SK-N-SH treated with all-trans-retinoic acid at 6 μM for 48 hours (cell line): ENCODE measurements at regions not wholly inside any gene's neighbourhood (a gene's known extent, or its start where the extent isn't known, plus 50 kb on each side); places are given as distances from the start of the nearest gene placed in this dataset.
A peak's percentile ranks its signal among the peaks of the same experiment; 100 is the strongest.

ENCODE experiments used
- ATAC-seq: fragments of 200-7000 bp; cut with Tn5 transposase; 3 replicates; pipeline ENCODE4 v1.9.1; 2020; ENCODE audit warnings: mild to moderate bottlenecking, moderate library complexity
- ARNTL ChIP-seq: fragments of 450-650 bp; formaldehyde crosslinking; IDR thresholded peaks from 2 replicates; pipeline ENCODE4 v1.5.0; 2020; ENCODE audit warnings: low read depth, mild to moderate bottlenecking, moderate library complexity, borderline replicate concordance
- BACH2 ChIP-seq: fragments of 250-450 bp; sonication (Bioruptor Pico); IDR thresholded peaks from 2 replicates; pipeline ENCODE4 v1.9.0; 2021; ENCODE audit warnings: mild to moderate bottlenecking, borderline replicate concordance
- CSDC2 ChIP-seq: fragments of 250-450 bp; sonication (Bioruptor Pico); IDR thresholded peaks from 2 replicates; pipeline ENCODE4 v1.5.0; 2020; ENCODE audit warnings: mild to moderate bottlenecking, moderate library complexity
- ESRRG ChIP-seq: fragments of 250-450 bp; sonication (Bioruptor Pico); IDR thresholded peaks from 2 replicates; pipeline ENCODE4 v1.6.1; 2021; ENCODE audit warnings: mild to moderate bottlenecking
- GLIS3 ChIP-seq: fragments of 250-450 bp; sonication (Bioruptor Pico); IDR thresholded peaks from 2 replicates; pipeline ENCODE4 v1.5.0; 2020; ENCODE audit warnings: mild to moderate bottlenecking, moderate library complexity
- ISL1 ChIP-seq: fragments of 250-450 bp; sonication (Bioruptor Pico); IDR thresholded peaks from 2 replicates; pipeline ENCODE4 v2.1.2; 2022; ENCODE audit warnings: mild to moderate bottlenecking, moderate library complexity
- OSR1 ChIP-seq: fragments of 250-450 bp; sonication (Bioruptor Pico); IDR thresholded peaks from 2 replicates; pipeline ENCODE4 v1.8.0; 2022; ENCODE audit warnings: moderate library complexity, mild to moderate bottlenecking, inconsistent platforms
- PPARA ChIP-seq: fragments of 250-450 bp; sonication (Bioruptor Pico); IDR thresholded peaks from 2 replicates; pipeline ENCODE4 v1.5.0; 2020; ENCODE audit warnings: mild to moderate bottlenecking, borderline replicate concordance
- RARB ChIP-seq: fragments of 250-450 bp; sonication (Bioruptor Pico); IDR thresholded peaks from 2 replicates; pipeline ENCODE4 v1.8.0; 2021; ENCODE audit warnings: mild to moderate bottlenecking, moderate library complexity
- TCF4 ChIP-seq: fragments of 250-450 bp; sonication (Bioruptor Pico); IDR thresholded peaks from 2 replicates; pipeline ENCODE4 v1.8.0; 2021; ENCODE audit warnings: mild to moderate bottlenecking, moderate library complexity, borderline replicate concordance
- TOX ChIP-seq: fragments of 250-450 bp; sonication (Bioruptor Pico); IDR thresholded peaks from 2 replicates; pipeline ENCODE4 v1.8.0; 2021; ENCODE audit warnings: mild to moderate bottlenecking, moderate library complexity, borderline replicate concordance
- ZC3H10 ChIP-seq: fragments of 250-450 bp; sonication (Bioruptor Pico); IDR thresholded peaks from 2 replicates; pipeline ENCODE4 v1.5.1; 2021; ENCODE audit warnings: mild to moderate bottlenecking, moderate library complexity
- ZFP3 ChIP-seq: fragments of 250-450 bp; sonication (Bioruptor Pico); IDR thresholded peaks from 2 replicates; pipeline ENCODE4 v1.5.0; 2020; ENCODE audit warnings: mild to moderate bottlenecking, moderate library complexity
- ZFP30 ChIP-seq: fragments of 450-650 bp; formaldehyde crosslinking; IDR thresholded peaks from 2 replicates; pipeline ENCODE4 v1.5.0; 2022; ENCODE audit warnings: mild to moderate bottlenecking, moderate library complexity
- ZNF565 ChIP-seq: fragments of 450-650 bp; formaldehyde crosslinking; conservative IDR thresholded peaks from 2 replicates; pipeline ENCODE4 v1.5.0; 2020; ENCODE audit warnings: low read depth, mild to moderate bottlenecking, moderate library complexity
- ZNF8 ChIP-seq: fragments of 450-650 bp; formaldehyde crosslinking; IDR thresholded peaks from 2 replicates; pipeline ENCODE4 v1.5.0; 2020; ENCODE audit warnings: mild to moderate bottlenecking, moderate library complexity
- TF ChIP-seq, protein P1 (sequence below): fragments of 250-450 bp; sonication (Bioruptor Pico); IDR thresholded peaks from 2 replicates; pipeline ENCODE4 v1.8.0; 2020; ENCODE audit warnings: mild to moderate bottlenecking, moderate library complexity, borderline replicate concordance
- TF ChIP-seq, protein P2 (sequence below): fragments of 250-450 bp; sonication (Bioruptor Pico); IDR thresholded peaks from 2 replicates; pipeline ENCODE4 v1.5.1; 2020; ENCODE audit warnings: low read depth, mild to moderate bottlenecking, moderate library complexity
- TF ChIP-seq, protein P3 (sequence below): fragments of 250-450 bp; sonication (Bioruptor Pico); IDR thresholded peaks from 2 replicates; pipeline ENCODE4 v1.5.1; 2021; ENCODE audit warnings: mild to moderate bottlenecking, moderate library complexity
- TF ChIP-seq, protein P4 (sequence below): fragments of 250-450 bp; sonication (Bioruptor Pico); IDR thresholded peaks from 2 replicates; pipeline ENCODE4 v1.8.0; 2021; ENCODE audit warnings: low read depth, mild to moderate bottlenecking, moderate library complexity, borderline replicate concordance
- TF ChIP-seq, protein P5 (sequence below): fragments of 250-450 bp; sonication (Bioruptor Pico); IDR thresholded peaks from 2 replicates; pipeline ENCODE4 v1.5.0; 2020; ENCODE audit warnings: mild to moderate bottlenecking, moderate library complexity

DNA sequence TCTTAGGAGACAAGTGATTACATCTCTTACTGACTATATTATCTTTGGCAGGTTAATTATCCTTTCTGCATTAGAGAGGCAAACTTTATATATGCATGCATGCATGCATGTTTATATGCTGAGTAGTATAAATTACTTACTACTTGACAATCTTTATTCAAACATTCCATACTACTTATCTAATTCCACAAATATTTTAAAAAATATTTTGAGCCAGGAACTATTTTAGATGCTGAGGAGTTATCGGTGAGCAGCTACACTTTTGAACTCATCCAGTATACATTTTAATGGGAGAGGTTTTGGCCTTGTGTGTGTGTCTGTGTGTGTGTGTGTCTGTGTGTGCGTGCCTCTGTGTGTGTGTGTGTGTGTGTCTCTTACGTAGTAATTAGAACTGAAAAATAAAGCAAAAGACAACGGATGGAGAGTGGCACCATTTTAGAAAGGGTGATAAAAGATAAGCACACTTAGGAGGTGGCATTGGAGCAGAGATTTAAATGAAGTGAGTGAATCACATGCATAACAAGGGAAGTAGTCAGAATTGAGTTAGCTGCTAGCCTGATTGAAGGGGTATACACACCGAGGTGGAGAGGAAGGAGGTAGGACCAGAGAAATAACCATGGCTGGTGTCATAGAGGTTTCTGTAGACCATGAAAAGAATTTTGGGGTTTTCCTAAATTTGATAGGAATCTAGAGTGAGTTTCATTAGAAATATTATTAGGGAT, 1488.4 kb downstream of the MRPL39 start:
- ATAC-seq, result peak; percentile 80

DNA sequence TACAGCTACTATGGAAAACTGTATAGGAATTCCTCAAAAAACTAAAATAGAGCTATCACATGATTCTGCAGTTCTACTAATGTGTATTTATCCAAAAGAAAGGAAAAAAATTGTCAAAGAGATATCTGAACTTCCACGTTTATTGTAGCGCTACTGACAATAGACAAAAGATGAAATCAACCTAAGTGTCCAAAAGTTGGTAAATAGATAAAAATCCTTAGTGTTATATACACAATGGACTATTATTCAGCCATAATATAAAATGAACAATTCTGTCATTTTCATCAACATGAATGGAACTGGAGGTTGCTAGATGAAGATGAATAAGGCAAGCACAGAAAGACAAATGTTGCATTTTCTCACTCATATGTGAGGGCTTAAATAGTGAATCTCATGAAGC, 1492.1 kb downstream of the MRPL39 start:
- no peak for ATAC-seq
- TF ChIP-seq ISL1 (CRISPR knock-in tag) (no peak), ARNTL (CRISPR knock-in tag) (no peak), ZFP3 (CRISPR knock-in tag) (no peak), ZNF565 (no peak), TOX (no peak), OSR1 (CRISPR knock-in tag) (no peak), ZC3H10 (no peak)
- TF ChIP-seq, protein P1, sequence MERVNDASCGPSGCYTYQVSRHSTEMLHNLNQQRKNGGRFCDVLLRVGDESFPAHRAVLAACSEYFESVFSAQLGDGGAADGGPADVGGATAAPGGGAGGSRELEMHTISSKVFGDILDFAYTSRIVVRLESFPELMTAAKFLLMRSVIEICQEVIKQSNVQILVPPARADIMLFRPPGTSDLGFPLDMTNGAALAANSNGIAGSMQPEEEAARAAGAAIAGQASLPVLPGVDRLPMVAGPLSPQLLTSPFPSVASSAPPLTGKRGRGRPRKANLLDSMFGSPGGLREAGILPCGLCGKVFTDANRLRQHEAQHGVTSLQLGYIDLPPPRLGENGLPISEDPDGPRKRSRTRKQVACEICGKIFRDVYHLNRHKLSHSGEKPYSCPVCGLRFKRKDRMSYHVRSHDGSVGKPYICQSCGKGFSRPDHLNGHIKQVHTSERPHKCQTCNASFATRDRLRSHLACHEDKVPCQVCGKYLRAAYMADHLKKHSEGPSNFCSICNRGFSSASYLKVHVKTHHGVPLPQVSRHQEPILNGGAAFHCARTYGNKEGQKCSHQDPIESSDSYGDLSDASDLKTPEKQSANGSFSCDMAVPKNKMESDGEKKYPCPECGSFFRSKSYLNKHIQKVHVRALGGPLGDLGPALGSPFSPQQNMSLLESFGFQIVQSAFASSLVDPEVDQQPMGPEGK (CRISPR knock-in tag), result no peak

More for the DNA sequence above, 1488.4 kb downstream of the MRPL39 start:
- TF ChIP-seq ARNTL (CRISPR knock-in tag) (no peak), CSDC2 (CRISPR knock-in tag) (0 out of 2 replicates have a peak, but pooled peaks have one; percentile 47), ISL1 (CRISPR knock-in tag) (peak; percentile 76)
- TF ChIP-seq, protein P2, sequence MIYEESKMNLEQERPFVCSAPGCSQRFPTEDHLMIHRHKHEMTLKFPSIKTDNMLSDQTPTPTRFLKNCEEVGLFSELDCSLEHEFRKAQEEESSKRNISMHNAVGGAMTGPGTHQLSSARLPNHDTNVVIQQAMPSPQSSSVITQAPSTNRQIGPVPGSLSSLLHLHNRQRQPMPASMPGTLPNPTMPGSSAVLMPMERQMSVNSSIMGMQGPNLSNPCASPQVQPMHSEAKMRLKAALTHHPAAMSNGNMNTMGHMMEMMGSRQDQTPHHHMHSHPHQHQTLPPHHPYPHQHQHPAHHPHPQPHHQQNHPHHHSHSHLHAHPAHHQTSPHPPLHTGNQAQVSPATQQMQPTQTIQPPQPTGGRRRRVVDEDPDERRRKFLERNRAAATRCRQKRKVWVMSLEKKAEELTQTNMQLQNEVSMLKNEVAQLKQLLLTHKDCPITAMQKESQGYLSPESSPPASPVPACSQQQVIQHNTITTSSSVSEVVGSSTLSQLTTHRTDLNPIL (CRISPR knock-in tag), result no peak

DNA sequence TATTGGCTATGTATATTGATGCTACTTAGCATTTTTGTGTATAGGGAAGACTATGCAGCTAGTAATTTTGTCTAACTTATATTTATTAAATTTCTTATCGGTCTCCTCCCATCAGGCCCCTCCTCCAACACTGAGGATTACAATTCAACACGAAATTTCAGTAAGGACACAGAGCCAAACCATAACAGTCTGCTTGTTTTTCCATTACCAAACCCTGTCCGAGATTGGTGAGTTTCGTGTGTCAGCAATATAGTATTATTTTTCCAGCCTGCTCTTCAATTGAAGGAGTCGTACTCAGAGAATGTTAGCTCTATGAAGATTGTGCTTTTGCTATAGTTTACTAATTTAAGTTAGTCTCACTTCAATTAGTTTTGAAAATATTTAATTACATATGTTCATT, 1495.3 kb downstream of the MRPL39 start:
- TF ChIP-seq PPARA (CRISPR knock-in tag) (no peak), GLIS3 (CRISPR knock-in tag) (no peak), TOX (no peak), TCF4 (CRISPR knock-in tag) (no peak), ZFP30 (CRISPR knock-in tag) (no peak), ZC3H10 (no peak), ZFP3 (CRISPR knock-in tag) (no peak), ARNTL (CRISPR knock-in tag) (no peak), ESRRG (CRISPR knock-in tag) (no peak), ZNF8 (no peak), ZNF565 (no peak), OSR1 (CRISPR knock-in tag) (no peak), BACH2 (CRISPR knock-in tag) (no peak), RARB (CRISPR knock-in tag) (no peak), CSDC2 (CRISPR knock-in tag) (no peak)
- TF ChIP-seq, protein P3, sequence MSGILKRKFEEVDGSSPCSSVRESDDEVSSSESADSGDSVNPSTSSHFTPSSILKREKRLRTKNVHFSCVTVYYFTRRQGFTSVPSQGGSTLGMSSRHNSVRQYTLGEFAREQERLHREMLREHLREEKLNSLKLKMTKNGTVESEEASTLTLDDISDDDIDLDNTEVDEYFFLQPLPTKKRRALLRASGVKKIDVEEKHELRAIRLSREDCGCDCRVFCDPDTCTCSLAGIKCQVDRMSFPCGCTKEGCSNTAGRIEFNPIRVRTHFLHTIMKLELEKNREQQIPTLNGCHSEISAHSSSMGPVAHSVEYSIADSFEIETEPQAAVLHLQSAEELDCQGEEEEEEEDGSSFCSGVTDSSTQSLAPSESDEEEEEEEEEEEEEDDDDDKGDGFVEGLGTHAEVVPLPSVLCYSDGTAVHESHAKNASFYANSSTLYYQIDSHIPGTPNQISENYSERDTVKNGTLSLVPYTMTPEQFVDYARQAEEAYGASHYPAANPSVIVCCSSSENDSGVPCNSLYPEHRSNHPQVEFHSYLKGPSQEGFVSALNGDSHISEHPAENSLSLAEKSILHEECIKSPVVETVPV (CRISPR knock-in tag), result no peak
- TF ChIP-seq, protein P2 (CRISPR knock-in tag), result no peak
- TF ChIP-seq, protein P4, sequence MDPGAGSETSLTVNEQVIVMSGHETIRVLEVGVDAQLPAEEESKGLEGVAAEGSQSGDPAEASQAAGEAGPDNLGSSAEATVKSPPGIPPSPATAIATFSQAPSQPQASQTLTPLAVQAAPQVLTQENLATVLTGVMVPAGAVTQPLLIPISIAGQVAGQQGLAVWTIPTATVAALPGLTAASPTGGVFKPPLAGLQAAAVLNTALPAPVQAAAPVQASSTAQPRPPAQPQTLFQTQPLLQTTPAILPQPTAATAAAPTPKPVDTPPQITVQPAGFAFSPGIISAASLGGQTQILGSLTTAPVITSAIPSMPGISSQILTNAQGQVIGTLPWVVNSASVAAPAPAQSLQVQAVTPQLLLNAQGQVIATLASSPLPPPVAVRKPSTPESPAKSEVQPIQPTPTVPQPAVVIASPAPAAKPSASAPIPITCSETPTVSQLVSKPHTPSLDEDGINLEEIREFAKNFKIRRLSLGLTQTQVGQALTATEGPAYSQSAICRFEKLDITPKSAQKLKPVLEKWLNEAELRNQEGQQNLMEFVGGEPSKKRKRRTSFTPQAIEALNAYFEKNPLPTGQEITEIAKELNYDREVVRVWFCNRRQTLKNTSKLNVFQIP, result no peak
- TF ChIP-seq, protein P5, sequence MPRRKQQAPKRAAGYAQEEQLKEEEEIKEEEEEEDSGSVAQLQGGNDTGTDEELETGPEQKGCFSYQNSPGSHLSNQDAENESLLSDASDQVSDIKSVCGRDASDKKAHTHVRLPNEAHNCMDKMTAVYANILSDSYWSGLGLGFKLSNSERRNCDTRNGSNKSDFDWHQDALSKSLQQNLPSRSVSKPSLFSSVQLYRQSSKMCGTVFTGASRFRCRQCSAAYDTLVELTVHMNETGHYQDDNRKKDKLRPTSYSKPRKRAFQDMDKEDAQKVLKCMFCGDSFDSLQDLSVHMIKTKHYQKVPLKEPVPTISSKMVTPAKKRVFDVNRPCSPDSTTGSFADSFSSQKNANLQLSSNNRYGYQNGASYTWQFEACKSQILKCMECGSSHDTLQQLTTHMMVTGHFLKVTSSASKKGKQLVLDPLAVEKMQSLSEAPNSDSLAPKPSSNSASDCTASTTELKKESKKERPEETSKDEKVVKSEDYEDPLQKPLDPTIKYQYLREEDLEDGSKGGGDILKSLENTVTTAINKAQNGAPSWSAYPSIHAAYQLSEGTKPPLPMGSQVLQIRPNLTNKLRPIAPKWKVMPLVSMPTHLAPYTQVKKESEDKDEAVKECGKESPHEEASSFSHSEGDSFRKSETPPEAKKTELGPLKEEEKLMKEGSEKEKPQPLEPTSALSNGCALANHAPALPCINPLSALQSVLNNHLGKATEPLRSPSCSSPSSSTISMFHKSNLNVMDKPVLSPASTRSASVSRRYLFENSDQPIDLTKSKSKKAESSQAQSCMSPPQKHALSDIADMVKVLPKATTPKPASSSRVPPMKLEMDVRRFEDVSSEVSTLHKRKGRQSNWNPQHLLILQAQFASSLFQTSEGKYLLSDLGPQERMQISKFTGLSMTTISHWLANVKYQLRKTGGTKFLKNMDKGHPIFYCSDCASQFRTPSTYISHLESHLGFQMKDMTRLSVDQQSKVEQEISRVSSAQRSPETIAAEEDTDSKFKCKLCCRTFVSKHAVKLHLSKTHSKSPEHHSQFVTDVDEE (CRISPR knock-in tag), result no peak
- TF ChIP-seq, all 23 proteins: peak for 0
- ATAC-seq, result no peak
